Natural killer cell (primary cell): ENCODE measurements at regions not wholly inside any gene's neighbourhood (a gene's known extent, or its start where the extent isn't known, plus 50 kb on each side); places are given as distances from the start of the nearest gene placed in this dataset.

Experiments used
- ATAC-seq, 3 donors: fragments of 150-1000 bp in 2 of 3; fragments of 200-7000 bp in 1 of 3; cut with Tn5 transposase; 1 replicate in 1 of 3; 2 replicates in 2 of 3; pipeline ENCODE4 v1.10.0; 2021; ENCODE audit warnings: mild to moderate bottlenecking in 2 of 3, moderate library complexity in 2 of 3
- DNase-seq, 2 donors: peaks; one replicate each; pipeline versions ENCODE4 v3.0.0 to v3.0.0-alpha.2; 2013 to 2021; ENCODE audit warnings: mixed read lengths in 1 of 2
- H3K27ac ChIP-seq: one replicate; pipeline ENCODE4 v1.5.1; 2013; ENCODE audit warnings: mild to moderate bottlenecking, low read length
- H3K27me3 ChIP-seq: one replicate; pipeline ENCODE4 v1.6.1; 2013; ENCODE audit warnings: low read length; ENCODE audit not compliant: control insufficient read depth, insufficient read depth
- H3K36me3 ChIP-seq: one replicate; pipeline ENCODE4 v1.6.1; 2013; ENCODE audit warnings: low read length; ENCODE audit not compliant: control insufficient read depth, insufficient read depth
- H3K4me1 ChIP-seq: one replicate; pipeline ENCODE4 v1.6.1; 2013; ENCODE audit warnings: low read length; ENCODE audit not compliant: control insufficient read depth, insufficient read depth
- H3K4me3 ChIP-seq: one replicate; pipeline ENCODE4 v1.5.1; 2013; ENCODE audit warnings: low read length
- H3K9me3 ChIP-seq: one replicate; pipeline ENCODE4 v1.6.1; 2013; ENCODE audit warnings: low read length; ENCODE audit not compliant: control insufficient read depth, insufficient read depth
- H3K27ac Mint-ChIP-seq, 2 donors: one replicate each; pipeline ENCODE4 v1.8.0; 2022; ENCODE audit warnings: mild to moderate bottlenecking in 2 of 2, mixed read lengths in 2 of 2, moderate library complexity in 1 of 2
- H3K27me3 Mint-ChIP-seq, 2 donors: one replicate each; pipeline ENCODE4 v1.8.0; 2022; ENCODE audit warnings: low read depth in 2 of 2, mixed read lengths in 2 of 2
- H3K36me3 Mint-ChIP-seq: one replicate; pipeline ENCODE4 v1.8.0; 2022; ENCODE audit warnings: mixed read lengths
- H3K4me1 Mint-ChIP-seq, 2 donors: one replicate each; pipeline ENCODE4 v1.8.0; 2022; ENCODE audit warnings: mixed read lengths in 2 of 2
- H3K4me3 Mint-ChIP-seq: one replicate; pipeline ENCODE4 v1.8.0; 2022; ENCODE audit warnings: mild to moderate bottlenecking, moderate library complexity, mixed read lengths
- H3K9me3 Mint-ChIP-seq, 2 donors: one replicate each; pipeline ENCODE4 v1.8.0; 2022; ENCODE audit warnings: mixed read lengths in 2 of 2
- WGBS: methylation state at CpG from one replicate; pipeline ENCODE4 v1.1.7; 2013; ENCODE audit warnings: missing lambda C conversion rate; ENCODE audit not compliant: insufficient coverage; 5-methylcytosine and 5-hydroxymethylcytosine counted together
- intact Hi-C: fragments of 100-400 bp; cut with micrococcal nuclease; formaldehyde crosslinking; loops from one replicate; pipeline ENCODE4 v1.14.2; 2022
- TF ChIP-seq, protein P1 (sequence below): fragments of 200-600 bp; IDR thresholded peaks from one replicate; pipeline ENCODE4 v1.8.0; 2022; ENCODE audit warnings: antibody characterized with exemption

DNA sequence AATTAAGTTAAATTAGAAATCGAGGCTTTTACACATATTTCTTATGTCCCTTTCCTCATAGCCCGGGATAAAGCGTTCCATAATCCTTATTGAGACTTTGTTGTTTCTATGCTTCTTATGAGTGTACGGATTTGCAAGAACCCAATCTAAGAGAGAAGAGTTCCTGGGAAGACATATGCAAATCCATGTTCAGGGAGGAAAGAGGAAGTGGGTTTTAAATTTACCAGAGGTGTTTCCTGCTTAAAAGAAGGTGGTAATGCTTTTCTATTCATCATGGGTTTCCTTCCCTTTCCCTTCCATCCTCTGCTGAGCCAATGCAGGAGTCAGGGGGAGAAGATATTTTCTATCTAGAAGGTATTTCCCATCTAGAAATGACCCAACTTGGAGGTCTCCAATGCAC, 345.8 kb downstream of the ZNF516 start:
- no peak overlapping the region for H3K4me3 Mint-ChIP-seq
- peaks cover 0 to 2% of the 10 kb centered on the region in 2 donors for H3K27me3 Mint-ChIP-seq
- H3K27ac Mint-ChIP-seq = no peak overlapping the region
- H3K36me3 Mint-ChIP-seq = no peaks in the 10 kb centered on the region
- Histone ChIP-seq H3K36me3 (no peaks in the 10 kb centered on the region), H3K4me1 (no peaks in the 10 kb centered on the region), H3K4me3 (no peak overlapping the region), H3K9me3 (no peaks in the 10 kb centered on the region), H3K27ac (no peak overlapping the region), H3K27me3 (no peaks in the 10 kb centered on the region)
- intact Hi-C loops = no loop called here
- ATAC-seq = no peak
- TF ChIP-seq, protein P1, sequence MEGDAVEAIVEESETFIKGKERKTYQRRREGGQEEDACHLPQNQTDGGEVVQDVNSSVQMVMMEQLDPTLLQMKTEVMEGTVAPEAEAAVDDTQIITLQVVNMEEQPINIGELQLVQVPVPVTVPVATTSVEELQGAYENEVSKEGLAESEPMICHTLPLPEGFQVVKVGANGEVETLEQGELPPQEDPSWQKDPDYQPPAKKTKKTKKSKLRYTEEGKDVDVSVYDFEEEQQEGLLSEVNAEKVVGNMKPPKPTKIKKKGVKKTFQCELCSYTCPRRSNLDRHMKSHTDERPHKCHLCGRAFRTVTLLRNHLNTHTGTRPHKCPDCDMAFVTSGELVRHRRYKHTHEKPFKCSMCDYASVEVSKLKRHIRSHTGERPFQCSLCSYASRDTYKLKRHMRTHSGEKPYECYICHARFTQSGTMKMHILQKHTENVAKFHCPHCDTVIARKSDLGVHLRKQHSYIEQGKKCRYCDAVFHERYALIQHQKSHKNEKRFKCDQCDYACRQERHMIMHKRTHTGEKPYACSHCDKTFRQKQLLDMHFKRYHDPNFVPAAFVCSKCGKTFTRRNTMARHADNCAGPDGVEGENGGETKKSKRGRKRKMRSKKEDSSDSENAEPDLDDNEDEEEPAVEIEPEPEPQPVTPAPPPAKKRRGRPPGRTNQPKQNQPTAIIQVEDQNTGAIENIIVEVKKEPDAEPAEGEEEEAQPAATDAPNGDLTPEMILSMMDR = no peak
- no peaks in the 10 kb centered on the region for H3K4me1 Mint-ChIP-seq
- DNase-seq = no peak
- WGBS = 73% methylated on average over 3 of the region's 4 CpGs
- H3K9me3 Mint-ChIP-seq = peaks cover 0 to 2% of the 10 kb centered on the region in 2 donors

DNA sequence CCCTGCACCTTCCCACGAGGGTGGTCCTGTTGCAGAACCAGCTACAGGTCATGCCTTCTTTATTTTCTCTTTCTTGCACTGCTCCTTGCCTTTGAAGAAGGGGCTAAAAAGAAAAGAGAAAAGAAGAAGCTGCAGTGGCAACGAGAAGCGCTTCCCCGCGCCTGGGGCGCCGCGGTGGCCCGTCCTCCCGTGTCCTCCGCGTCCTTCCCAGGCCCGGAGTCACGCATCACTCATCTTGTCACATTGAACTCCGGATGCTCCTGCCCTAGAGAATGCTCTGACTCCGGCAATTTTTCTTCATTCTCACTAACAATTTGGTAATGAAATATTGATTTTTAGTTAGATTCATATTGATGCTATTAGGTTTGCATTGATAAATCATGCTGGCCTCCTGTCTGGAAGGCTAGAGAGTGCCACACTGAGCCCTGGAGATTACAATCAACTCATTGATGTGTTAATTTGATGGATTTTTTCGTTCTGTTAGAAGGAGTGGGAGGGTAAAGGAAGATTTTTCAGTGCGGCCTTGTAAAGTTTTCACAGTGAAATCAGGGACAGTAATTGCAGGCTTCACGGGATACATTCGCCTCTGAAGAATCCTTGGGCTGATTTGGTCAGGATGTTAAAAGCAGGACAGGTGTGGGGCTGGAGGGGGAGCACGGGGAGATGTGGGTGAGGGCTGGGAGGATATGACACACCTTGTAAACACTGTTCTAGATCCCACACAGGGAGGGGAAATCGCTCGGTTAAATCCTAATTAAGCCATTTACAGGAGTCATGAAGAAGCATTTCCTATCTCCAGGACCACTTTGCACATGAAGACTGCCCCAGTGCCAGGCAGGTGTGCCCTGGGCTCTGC, 349.3 kb downstream of the ZNF516 start:
- H3K4me3 Mint-ChIP-seq = no peak overlapping the region
- Histone ChIP-seq H3K27me3 (no peaks in the 10 kb centered on the region), H3K4me1 (no peaks in the 10 kb centered on the region), H3K27ac (no peak overlapping the region), H3K4me3 (no peak overlapping the region), H3K36me3 (no peaks in the 10 kb centered on the region), H3K9me3 (no peaks in the 10 kb centered on the region)
- H3K36me3 Mint-ChIP-seq = no peaks in the 10 kb centered on the region
- WGBS = 88% methylated on average over 22 of the region's 23 CpGs
- intact Hi-C loops = no loop called here
- H3K4me1 Mint-ChIP-seq = no peaks in the 10 kb centered on the region
- no peak overlapping the region for H3K27ac Mint-ChIP-seq
- DNase-seq (no peak), ATAC-seq (no peak)
- peaks cover 0 to 2% of the 10 kb centered on the region in 2 donors for H3K27me3 Mint-ChIP-seq
- H3K9me3 Mint-ChIP-seq = no peaks in the 10 kb centered on the region
- TF ChIP-seq, protein P1 = no peak

DNA sequence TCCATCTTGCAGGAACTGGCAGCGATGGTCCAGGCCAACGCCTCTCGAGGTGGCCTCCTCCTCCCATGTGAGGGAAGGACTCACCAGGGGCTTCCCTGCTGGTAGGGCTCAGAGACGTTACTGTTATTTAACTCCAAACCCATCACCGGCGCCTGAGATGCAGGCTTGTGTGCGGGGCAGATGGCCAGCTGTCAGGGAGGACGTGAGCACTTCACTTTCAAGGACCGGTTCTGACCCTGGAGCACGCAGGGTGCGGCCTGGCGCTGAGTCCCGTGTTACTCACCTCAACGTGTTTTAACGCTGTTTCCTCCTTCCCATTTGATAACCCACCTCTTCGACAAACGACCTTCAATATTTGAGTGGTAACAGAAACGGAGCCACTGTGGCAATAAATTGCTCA, 350.2 kb downstream of the ZNF516 start:
- no peaks in the 10 kb centered on the region for H3K4me1 Mint-ChIP-seq
- 86% methylated on average over 18 of the region's 18 CpGs for WGBS
- DNase-seq (no peak), ATAC-seq (no peak)
- no peak overlapping the region for H3K4me3 ChIP-seq
- TF ChIP-seq, protein P1 = no peak
- peaks cover 0 to 6% of the 10 kb centered on the region in 2 donors for H3K27me3 Mint-ChIP-seq
- no peak overlapping the region for H3K27ac Mint-ChIP-seq
- H3K9me3 ChIP-seq = no peaks in the 10 kb centered on the region
- no peak overlapping the region for H3K4me3 Mint-ChIP-seq
- H3K9me3 Mint-ChIP-seq = no peaks in the 10 kb centered on the region
- no peaks in the 10 kb centered on the region for H3K36me3 ChIP-seq
- no peaks in the 10 kb centered on the region for H3K27me3 ChIP-seq
- intact Hi-C loops = no loop called here
- no peaks in the 10 kb centered on the region for H3K4me1 ChIP-seq
- no peak overlapping the region for H3K27ac ChIP-seq
- H3K36me3 Mint-ChIP-seq = no peaks in the 10 kb centered on the region

DNA sequence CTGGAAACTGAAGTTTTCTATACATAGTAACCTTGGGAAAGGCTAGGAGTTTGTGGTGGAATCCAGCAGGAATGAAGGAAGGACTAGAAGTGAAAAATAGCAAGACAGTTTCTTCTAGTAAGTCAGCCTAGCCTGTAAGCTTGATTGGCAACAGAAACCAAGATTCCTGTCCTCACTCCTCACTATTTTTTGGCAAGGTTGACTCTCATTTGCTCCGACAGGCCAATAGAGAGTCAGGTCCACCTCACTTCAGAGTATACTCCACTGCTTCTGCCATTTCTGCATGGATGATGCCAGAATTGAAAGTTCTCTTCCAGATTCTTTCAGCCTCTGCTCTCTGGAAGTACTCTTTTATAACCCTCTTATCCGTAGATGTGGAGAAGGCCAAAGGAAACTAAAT, 352.4 kb downstream of the ZNF516 start:
- H3K27ac Mint-ChIP-seq = no peak overlapping the region
- WGBS = 78% methylated on average over 2 of the region's 2 CpGs

More for the DNA sequence above, 352.4 kb downstream of the ZNF516 start:
- no peak overlapping the region for H3K4me3 ChIP-seq
- H3K9me3 ChIP-seq = no peaks in the 10 kb centered on the region
- no peaks in the 10 kb centered on the region for H3K36me3 Mint-ChIP-seq
- H3K4me1 ChIP-seq = no peaks in the 10 kb centered on the region
- H3K4me1 Mint-ChIP-seq = no peaks in the 10 kb centered on the region
- TF ChIP-seq, protein P1 = no peak
- no peak overlapping the region for H3K4me3 Mint-ChIP-seq
- H3K36me3 ChIP-seq = no peaks in the 10 kb centered on the region
- intact Hi-C loops = no loop called here
- no peak for ATAC-seq
- no peaks in the 10 kb centered on the region for H3K27me3 ChIP-seq
- H3K27me3 Mint-ChIP-seq = peaks cover 0 to 3% of the 10 kb centered on the region in 2 donors
- H3K9me3 Mint-ChIP-seq = no peaks in the 10 kb centered on the region
- no peak overlapping the region for H3K27ac ChIP-seq
- DNase-seq = no peak
